Activated CD4-positive, alpha-beta T cell treated with anti-CD3 and anti-CD28 coated beads, Interleukin-2, amount 50 U/mL, for 16 hours (primary cell): ENCODE measurements at regions not wholly inside any gene's neighbourhood (a gene's known extent, or its start where the extent isn't known, plus 50 kb on each side); places are given as distances from the start of the nearest gene placed in this dataset.

Experiments
- DNase-seq: peaks from one replicate; pipeline ENCODE4 v3.0.0-alpha.2; 2020

- no peak for DNase-seq
Observed at GRCh38 chr2:35104309-35104708, 1251.3 kb upstream of the CRIM1 start.

- no peak for DNase-seq
Observed at GRCh38 chr2:35099342-35099741, 1256.2 kb upstream of the CRIM1 start.

- DNase-seq: no peak
Observed at GRCh38 chr2:35082072-35082471, 1273.5 kb upstream of the CRIM1 start.

DNA sequence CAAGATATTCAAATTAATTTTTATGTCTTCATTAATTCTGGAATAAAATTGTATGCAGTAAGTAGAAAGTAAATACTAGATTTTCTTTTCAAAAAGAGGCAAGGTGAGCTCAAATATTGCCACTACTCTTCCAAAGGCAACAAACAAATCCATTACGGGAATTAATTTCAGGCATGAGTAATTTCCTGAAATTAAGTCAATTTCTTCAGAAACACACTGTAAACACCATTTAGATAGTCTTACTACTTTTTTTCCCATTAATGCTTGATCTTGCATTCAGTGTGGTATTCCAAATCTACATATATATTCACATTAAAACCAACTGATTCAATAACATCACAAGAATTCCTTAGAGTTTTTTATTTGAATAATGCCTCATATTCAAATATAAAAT lies 1274.0 kb upstream of the CRIM1 start:
- DNase-seq: no peak

- no peak for DNase-seq
Observed at GRCh38 chr2:35081001-35081621, 1274.5 kb upstream of the CRIM1 start.

DNA sequence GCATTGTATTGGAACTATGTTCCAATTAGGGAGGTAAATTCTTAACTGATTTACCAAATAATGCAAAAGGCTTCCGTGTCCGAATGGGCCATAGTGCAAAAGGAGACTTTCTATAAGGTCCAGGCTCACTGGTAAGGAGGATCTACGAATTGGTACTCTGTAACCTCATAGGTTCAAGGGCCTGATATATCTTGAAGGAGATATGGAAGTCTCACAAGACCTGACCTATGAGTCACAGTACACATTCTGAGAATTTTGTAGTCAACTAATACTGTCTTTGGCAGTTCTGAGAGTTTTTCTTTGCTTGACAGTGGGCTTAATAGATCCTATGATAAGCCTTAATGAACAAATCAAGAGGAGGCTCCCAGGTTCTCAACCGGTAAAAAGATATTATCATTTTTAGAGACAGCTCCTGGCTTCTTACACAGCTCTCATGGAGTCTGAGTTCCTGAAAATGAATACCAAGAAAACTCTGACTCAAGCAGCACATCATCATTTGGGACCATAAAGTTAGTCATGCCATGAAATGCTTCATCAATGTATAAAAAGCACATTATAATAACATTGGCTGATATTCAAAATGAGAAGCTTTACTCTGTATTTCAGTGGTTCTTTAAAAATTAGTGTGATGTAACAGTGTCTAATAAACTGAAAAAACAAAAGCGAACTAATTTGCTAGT lies 1275.2 kb upstream of the CRIM1 start:
- no peak for DNase-seq

GRCh38 chr2:35067420-35067819 lies 1288.2 kb upstream of the CRIM1 start:
- no peak for DNase-seq

DNA sequence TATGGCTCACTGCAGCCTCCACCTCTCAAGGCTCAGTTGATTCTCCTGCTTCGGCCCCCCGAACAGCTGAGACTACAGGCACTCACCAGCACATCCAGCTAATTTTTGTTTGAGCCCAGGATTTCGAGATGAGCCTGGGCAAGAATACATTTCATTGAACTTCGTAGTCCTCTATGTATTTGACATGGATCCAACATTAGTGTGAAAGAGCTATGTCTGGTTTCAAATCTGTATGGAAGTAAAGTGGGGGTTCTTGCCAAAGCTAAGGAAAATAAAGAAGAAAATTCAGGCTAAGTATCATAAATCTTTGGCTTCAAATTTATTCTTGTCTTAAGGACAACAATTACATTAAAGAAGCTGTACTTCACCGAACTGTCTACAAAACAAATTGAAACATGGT lies 1291.7 kb upstream of the CRIM1 start:
- no peak for DNase-seq

GRCh38 chr2:35035883-35036282 lies 1319.7 kb upstream of the CRIM1 start:
- DNase-seq: no peak

DNA sequence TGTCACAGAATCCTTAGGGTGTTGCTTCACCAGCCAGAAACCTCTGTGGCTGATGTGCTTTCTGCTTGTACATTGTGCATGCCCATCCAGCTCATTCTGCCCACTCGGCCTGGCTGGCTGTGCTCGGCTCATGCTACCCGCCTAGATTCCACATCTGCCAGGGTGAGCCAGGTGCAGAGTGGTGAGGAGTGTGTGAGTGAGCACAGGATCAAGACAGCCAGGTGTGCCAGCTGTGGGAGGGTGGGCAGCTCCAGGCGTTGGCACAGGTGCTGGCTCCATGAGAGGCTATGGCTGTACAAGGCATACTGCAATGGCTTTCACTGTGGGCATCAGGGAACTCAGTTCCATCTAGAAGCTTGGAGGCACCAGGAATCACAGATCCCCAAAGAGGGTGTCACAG lies 1321.8 kb upstream of the CRIM1 start:
- no peak for DNase-seq

DNA sequence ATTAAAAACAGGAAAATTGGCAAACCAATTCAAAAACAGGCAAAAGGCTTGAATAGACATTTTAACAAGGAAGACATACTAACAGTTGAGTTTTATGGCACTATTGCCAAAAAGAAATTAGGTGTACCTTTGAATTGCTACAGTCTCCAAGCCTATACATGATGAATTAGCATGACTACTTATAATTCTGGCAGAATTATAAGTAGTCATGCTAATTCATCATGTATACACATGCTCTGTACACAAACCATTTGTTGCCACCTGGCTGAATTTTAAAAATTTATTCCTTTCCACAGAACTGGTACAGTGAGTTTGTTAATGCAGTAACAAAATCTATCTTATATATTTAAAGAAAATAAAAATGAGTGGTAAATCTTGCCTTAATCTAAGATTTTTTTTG lies 1332.0 kb upstream of the CRIM1 start:
- DNase-seq: no peak

DNA sequence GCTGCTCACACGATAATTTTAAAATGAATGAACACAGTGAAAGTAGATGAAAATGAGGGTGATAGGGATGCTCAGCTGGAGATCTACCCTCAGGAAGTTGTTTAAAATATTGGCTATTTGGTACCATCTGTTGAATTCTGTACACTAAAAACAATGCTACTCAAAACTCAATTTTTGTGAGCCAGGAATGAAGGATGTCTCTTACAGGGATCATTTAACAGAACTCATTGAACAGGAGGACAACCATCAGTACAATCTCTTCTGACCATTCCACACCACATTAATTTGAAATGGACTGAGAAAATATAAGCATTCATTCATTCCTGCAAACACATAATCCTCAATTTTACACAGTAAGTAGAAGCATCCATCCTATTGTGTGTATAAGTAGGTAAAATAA lies 1355.1 kb upstream of the CRIM1 start:
- no peak for DNase-seq

DNA sequence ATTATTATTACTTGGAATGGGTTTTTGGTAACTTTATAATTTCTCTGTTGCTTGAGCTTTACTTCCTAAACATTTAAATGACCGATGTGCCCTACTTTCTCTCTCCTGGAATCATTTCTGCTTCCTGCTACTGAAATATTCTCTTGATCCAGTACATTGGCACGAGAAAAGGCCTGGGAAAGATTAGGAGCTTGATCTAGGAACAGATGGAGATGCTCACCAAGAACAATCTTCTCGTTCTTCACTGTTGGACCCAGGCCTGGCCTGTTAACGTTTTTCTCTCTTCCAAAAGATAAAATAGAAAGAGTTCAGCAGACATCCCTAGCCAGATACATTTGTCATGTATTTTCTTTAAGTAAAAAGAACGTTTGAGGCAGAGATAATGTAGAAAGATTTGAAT lies 1356.8 kb upstream of the CRIM1 start:
- DNase-seq: no peak

GRCh38 chr2:34997779-34998178 lies 1357.8 kb upstream of the CRIM1 start:
- DNase-seq: no peak

GRCh38 chr2:34995196-34995595 lies 1360.4 kb upstream of the CRIM1 start:
- DNase-seq: no peak

- no peak for DNase-seq
Observed at GRCh38 chr2:34991508-34992274, 1363.9 kb upstream of the CRIM1 start.

GRCh38 chr2:34985474-34985873 lies 1370.1 kb upstream of the CRIM1 start:
- no peak for DNase-seq

- DNase-seq: no peak
Observed at GRCh38 chr2:34980689-34981088, 1374.9 kb upstream of the CRIM1 start.

DNA sequence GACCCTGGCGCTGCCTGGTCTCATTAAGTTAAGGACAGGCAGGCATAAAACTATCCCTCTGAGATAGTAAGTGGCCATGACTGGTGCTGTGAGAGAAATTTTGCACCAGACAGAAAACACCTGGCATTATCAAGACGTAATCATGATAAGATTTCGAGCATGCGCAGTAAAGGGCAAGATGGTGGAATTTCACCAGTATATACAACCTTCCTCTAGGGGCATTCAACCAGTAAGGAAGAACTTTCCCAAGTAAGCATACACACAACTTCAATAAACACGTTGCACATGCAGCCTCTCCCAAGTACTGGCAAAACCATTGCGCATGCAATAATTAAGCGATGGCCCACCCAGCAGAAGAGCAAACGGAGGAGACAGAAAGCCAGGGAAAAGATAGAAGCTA lies 1376.4 kb upstream of the CRIM1 start:
- no peak for DNase-seq

DNA sequence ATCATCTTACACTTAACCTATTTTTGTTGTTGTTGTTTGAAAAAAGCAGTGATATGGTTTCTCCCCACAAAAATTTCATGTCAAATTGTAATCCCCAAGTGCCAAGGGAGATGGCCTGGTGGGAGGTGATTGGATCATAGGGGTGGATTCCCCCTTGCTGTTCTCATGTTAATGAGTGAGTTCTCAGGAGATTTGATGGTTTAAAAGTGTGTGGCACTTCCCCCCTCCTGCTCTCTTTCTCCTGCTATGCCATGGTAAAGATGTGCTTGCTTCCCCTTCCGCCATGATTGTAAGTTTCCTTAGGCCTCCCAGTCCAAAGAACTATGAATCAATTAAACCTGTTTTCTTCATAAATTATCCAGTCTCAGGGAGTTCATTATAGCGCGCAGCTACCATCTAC lies 1362.7 kb upstream of the FAM98A start:
- no peak for DNase-seq

DNA sequence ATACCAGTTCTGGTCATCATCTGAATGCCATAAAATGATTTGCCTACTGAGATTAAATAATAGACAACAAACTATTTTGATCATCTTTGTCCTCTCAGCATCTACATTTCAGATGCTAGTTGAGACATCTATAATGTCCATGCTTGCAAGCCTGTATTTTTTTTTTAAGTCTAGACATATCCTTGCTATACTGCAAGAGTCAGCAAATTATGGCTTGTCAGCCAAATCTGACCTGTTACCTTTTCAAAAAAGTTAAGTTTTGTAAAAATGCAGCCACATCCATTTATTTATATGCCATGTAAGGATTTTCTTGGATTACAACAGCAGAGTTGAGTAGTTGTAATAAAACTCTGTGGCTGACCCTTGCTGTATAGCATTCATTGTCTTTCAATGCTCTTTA lies 1355.7 kb upstream of the FAM98A start:
- no peak for DNase-seq

- no peak for DNase-seq
Observed at GRCh38 chr2:34950797-34951196, 1351.7 kb upstream of the FAM98A start.

DNA sequence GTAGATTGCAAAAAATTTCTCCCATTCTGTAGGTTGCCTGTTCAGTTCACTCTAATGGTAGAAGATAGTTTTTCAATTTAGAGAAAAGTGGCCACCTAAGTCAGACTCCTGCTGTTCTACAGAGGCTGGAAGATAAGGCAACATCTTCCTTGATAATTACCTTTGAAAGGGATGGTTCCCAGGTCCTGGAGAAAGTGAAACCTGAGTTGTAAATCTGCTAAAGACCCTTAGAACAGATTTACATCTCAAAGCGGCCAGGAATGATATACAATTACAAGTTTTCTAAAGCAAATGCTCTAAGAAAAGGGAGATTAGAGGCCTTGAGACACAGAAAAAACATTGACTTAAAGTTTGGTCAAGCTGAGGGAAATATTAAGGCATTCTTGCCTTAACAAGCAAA lies 1350.2 kb upstream of the FAM98A start:
- DNase-seq: no peak

GRCh38 chr2:34936089-34936488 lies 1337.0 kb upstream of the FAM98A start:
- DNase-seq: no peak
